Activated naive CD8-positive, alpha-beta T cell treated with anti-CD3 and anti-CD28 coated beads, Interleukin-2, amount 10 ng/mL, durations not matched to agents 7 days and 5 days (primary cell): ENCODE measurements at regions not wholly inside any gene's neighbourhood (a gene's known extent, or its start where the extent isn't known, plus 50 kb on each side); places are given as distances from the start of the nearest gene placed in this dataset.

Experiments
- ATAC-seq: fragments of 150-1000 bp; cut with Tn5 transposase; one replicate; pipeline ENCODE4 v1.10.0; 2021; ENCODE audit warnings: low read depth, moderate library complexity
- POLR2A ChIA-PET: fragments of 350-600 bp; sonication (Branson Sonifier 250); formaldehyde crosslinking; loops from one replicate; lab custom pipeline; 2021; ENCODE audit warnings: antibody characterized with exemption; lab: Charles Lee
- DNase-seq: peaks from one replicate; pipeline ENCODE4 v3.0.0; 2021
- H3K27ac Mint-ChIP-seq: one replicate; pipeline ENCODE4 v1.8.0; 2022; ENCODE audit warnings: mild to moderate bottlenecking, mixed read lengths
- H3K27me3 Mint-ChIP-seq: one replicate; pipeline ENCODE4 v1.8.0; 2022; ENCODE audit warnings: mild to moderate bottlenecking, moderate library complexity, mixed read lengths
- H3K36me3 Mint-ChIP-seq: one replicate; pipeline ENCODE4 v1.8.0; 2021; ENCODE audit warnings: mild to moderate bottlenecking, mixed read lengths
- H3K4me1 Mint-ChIP-seq: one replicate; pipeline ENCODE4 v1.8.0; 2021; ENCODE audit warnings: mixed read lengths
- H3K4me3 Mint-ChIP-seq: one replicate; pipeline ENCODE4 v1.8.0; 2022; ENCODE audit warnings: mild to moderate bottlenecking, moderate library complexity, mixed read lengths
- H3K9me3 Mint-ChIP-seq: one replicate; pipeline ENCODE4 v1.8.0; 2021; ENCODE audit warnings: mixed read lengths

DNA sequence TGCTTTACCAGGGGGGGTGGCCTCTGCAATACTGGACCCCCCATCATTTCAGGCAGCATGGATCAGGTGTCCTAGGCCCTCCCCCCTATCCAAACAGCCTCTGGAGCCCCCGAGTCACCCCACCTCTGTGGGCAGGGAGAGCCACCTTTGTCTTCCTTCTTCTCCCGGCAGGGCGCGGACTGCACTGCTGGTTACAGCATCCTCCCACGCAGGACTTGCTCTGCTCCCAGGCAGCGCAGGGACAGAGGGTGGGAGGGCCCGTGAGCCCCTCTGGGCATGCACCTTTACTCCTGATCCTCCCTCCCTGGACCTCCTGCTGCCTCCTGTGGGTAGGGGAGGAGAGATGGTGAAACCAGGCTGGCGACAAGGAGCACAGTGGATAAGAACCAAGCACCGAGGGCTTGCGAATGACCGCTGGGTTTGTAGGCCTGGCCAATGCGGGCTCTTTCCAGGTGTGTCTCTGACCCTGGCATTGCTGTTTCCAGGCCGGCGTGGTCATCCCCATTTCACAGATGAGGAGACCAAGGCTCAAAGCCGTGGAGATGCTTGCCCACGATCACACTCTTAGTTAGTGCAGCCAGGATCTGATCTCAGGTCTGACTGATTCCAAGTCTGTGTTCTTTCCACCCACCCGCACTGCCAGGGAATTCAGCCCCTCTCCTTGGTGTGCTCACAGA, 73.6 kb upstream of the TARDBP start:
- ATAC-seq (no peak), DNase-seq (no peak)
- POLR2A ChIA-PET: interaction anchor here (0.6 kb wide), 1 partner anchor 15 kb away, joined by 3 read pairs; no protein-coding TSS in a partner anchor
- H3K27ac Mint-ChIP-seq: no peak overlapping the region
- H3K4me3 Mint-ChIP-seq: no peak overlapping the region
- peaks cover 53% of the 10 kb centered on the region for H3K27me3 Mint-ChIP-seq
- no peaks in the 10 kb centered on the region for H3K9me3 Mint-ChIP-seq
- H3K4me1 Mint-ChIP-seq: peaks cover 28% of the 10 kb centered on the region
- H3K36me3 Mint-ChIP-seq: no peaks in the 10 kb centered on the region

DNA sequence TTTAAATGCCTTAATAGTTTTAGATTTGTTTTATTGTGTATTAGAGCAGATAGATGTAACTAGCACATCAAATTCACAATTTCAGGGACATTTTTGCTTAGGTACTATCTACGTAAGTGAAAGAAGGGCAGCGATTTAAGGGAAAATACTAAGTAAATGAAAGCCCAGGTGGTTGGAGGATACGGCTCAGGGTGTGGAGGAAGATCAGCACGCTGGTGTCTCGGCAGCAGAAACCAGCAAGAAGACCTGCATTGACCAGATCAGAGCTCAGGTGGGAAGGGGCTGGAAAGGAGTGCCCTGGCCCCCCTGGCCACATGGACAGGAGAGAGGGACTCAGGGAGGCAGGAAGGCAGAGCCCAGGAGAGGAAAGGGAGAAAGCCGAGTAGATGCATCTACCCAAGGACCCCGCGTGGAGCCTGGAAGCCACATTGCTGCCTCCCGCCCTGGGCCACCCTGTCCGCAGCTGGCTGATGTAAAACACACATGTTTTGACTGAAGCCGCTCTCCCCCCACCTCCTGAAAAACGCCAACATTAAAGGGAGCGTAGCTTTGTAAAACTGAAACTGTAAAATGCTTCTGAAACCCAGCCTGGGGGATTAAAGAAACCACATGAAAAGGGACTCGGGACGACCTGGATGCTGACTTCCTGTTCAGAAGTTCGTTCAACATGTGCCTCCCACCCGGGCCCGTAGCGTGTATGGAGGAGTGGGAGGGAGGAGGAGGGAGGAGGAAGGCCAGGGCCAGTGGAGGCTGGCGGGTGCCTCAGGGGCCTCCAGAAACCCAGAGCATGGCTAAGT, 72.6 kb upstream of the TARDBP start:
- peak overlapping the region; percentile 29 for H3K27ac Mint-ChIP-seq
- H3K36me3 Mint-ChIP-seq: no peaks in the 10 kb centered on the region
- no peaks in the 10 kb centered on the region for H3K9me3 Mint-ChIP-seq
- DNase-seq (peak; percentile 62), ATAC-seq (peak; percentile 76)
- peak overlapping the region; percentile 73 for H3K4me3 Mint-ChIP-seq
- POLR2A ChIA-PET: no interaction called here
- H3K27me3 Mint-ChIP-seq: peaks cover 56% of the 10 kb centered on the region
- H3K4me1 Mint-ChIP-seq: peaks cover 32% of the 10 kb centered on the region

DNA sequence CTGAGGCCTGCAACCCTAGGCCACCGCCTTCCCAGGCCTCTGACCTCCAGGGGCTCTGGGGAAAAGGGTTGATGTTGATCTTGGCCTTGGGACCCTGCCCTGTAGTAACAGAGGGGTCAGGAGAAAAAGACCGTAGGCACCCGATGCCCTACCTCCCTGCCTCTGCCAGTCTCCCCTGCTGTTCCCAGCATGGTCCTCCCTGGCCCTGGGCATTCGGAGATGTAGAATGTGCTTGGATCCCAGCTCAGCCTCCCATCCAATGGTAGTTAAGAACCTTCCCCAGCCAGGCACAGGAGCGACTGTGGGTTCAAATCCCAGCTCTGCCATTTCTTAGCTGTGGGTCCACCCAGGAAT, 72.0 kb upstream of the TARDBP start:
- Mint-ChIP-seq H3K9me3 (no peaks in the 10 kb centered on the region), H3K4me3 (peak overlapping the region; percentile 59), H3K4me1 (peaks cover 32% of the 10 kb centered on the region), H3K27ac (no peak overlapping the region), H3K36me3 (no peaks in the 10 kb centered on the region), H3K27me3 (peaks cover 59% of the 10 kb centered on the region)
- ATAC-seq (no peak), DNase-seq (no peak)
- POLR2A ChIA-PET: no interaction called here

DNA sequence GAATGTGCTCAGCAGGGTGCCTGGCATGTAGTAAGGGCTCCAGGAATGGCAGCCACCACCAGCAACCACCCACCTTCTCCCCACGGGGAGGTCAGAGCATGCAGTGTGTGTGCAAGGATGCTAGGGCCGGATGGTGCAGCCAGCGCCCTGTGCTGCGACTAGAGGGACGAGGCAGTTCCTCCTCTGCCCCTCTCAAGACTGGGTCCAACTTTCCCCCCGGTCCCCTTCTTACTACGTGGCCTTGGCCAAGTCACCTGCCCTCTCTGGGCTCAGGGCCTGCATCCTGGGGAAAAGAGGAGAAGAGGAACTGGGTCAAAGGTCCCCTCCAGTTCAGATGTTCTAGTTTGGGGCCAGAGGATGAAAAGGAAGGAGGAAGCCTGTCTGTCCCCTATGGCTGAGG, 71.6 kb upstream of the TARDBP start:
- peak overlapping the region; percentile 59 for H3K4me3 Mint-ChIP-seq
- H3K27me3 Mint-ChIP-seq: peaks cover 62% of the 10 kb centered on the region
- no peaks in the 10 kb centered on the region for H3K36me3 Mint-ChIP-seq
- no peak overlapping the region for H3K27ac Mint-ChIP-seq
- H3K9me3 Mint-ChIP-seq: no peaks in the 10 kb centered on the region
- DNase-seq (no peak), ATAC-seq (no peak)
- POLR2A ChIA-PET: no interaction called here
- H3K4me1 Mint-ChIP-seq: peaks cover 32% of the 10 kb centered on the region

DNA sequence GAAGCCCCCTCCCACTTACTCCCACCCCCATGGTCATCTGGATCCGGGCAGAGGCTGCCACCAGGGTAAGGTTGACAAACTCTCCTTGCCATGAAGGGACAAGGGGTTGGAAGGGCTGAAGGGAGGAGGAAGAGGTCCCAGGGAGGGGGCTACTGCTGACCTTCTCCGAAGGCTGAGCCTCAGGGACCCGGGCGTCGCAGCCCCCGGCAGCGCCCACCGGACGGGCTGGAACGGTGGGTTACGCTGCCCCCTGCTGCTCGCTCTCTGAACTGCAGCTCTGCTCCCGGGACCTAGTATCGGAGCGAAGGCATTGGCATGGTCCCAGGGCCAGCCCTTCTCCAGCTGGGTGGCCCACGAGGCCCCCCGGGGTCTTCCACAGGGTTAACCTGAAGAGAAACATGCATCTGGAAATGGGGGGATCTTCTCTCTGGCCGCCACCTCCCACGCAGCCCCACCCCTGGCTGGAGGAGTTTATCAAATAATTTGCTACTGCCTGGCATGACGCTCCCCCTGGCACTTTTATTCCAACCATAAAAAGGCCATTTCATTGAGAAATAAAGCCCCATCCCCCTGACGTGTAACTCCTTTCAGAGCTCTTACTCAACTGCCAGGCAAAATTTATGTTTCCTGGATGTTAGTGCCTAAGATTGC, 70.4 kb upstream of the TARDBP start:
- Mint-ChIP-seq H3K27ac (no peak overlapping the region), H3K27me3 (peaks cover 55% of the 10 kb centered on the region)
- POLR2A ChIA-PET: no interaction called here

DNA sequence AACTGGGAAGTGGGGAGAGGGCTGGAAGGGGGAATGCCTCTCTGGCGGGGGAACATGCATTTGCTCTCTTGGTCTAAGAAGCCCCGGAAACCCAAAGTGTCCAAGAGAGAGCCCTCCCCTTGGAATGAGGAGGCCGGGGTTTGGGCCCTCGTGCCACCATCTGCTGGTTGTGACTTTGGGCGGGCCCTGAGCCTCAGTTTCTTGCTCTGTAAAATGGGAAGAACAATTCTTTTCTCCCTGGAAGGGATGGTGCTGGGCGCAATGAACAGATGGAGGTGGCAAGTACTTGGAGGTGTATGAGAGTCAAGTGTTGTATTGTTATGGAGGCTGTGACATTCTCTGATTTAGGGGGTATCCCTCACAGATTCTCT, 69.9 kb upstream of the TARDBP start:
- no peaks in the 10 kb centered on the region for H3K36me3 Mint-ChIP-seq
- peaks cover 29% of the 10 kb centered on the region for H3K4me1 Mint-ChIP-seq
- no peak for ATAC-seq
- POLR2A ChIA-PET: no interaction called here
- no peaks in the 10 kb centered on the region for H3K9me3 Mint-ChIP-seq
- no peak overlapping the region for H3K27ac Mint-ChIP-seq
- no peak overlapping the region for H3K4me3 Mint-ChIP-seq
- peaks cover 51% of the 10 kb centered on the region for H3K27me3 Mint-ChIP-seq
- no peak for DNase-seq

More for the DNA sequence above, 70.4 kb upstream of the TARDBP start:
- Mint-ChIP-seq H3K4me1 (peaks cover 32% of the 10 kb centered on the region), H3K36me3 (no peaks in the 10 kb centered on the region), H3K9me3 (no peaks in the 10 kb centered on the region), H3K4me3 (no peak overlapping the region)
- DNase-seq (peak; percentile 78), ATAC-seq (peak; percentile 36)

DNA sequence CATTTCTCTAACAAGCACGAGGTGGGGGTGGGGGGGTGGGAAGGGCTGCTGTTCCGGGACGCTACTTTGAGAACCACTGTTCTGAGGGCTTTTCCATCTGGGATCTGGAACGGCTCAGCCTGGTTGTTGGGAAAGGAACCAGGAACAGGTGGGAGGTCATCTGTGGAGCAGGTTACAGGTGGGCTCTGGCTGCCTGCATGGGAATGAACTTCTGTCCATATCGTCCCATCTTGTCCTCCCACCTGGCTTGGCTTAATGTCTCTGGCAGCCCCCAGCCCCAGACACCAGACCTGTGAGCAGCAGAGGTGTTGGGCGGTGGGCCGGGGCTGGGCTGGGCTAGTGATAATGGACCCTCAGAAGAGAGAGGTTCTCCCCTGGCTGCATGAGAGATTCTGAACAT, 69.4 kb upstream of the TARDBP start:
- Mint-ChIP-seq H3K27ac (no peak overlapping the region), H3K9me3 (no peaks in the 10 kb centered on the region), H3K27me3 (peaks cover 47% of the 10 kb centered on the region), H3K36me3 (no peaks in the 10 kb centered on the region), H3K4me1 (peaks cover 27% of the 10 kb centered on the region), H3K4me3 (no peak overlapping the region)
- POLR2A ChIA-PET: no interaction called here
- ATAC-seq (no peak), DNase-seq (no peak)

DNA sequence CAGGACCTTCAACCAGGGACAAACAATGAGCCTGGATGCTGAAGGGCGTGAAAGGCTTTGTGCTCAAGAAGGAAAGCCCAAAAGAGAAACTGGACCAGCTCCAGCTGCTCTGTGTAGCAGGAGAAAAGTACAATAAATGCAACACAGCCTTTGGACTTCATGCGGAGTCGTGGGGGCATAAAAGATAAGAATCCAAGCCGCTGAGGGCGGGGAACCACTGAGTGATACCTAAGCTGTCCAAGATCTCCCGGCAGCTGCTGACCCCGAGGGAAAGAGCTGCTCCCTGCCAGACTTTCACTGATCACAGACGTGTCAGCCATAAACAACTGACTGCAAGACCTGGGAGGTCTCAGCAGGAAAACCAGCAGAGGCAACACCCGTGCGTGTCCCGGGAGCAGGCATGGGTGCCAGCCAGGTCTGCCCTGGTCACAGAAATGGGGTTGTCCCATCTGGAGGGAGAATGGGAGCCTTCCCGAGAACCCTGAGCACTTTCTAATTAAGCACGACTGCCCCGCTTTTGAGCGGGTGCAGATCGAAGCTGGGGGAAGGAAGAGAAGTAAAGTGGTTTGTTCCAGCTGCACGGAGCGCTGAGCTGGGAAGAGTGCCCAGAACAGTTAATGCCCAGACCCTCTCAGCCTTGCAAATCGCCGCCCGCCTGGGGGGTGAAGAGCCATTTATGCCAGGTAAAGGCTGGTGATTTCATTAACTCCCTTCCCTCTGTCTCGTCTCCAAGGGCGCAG, 68.3 kb upstream of the TARDBP start:
- H3K4me3 Mint-ChIP-seq: no peak overlapping the region
- POLR2A ChIA-PET: no interaction called here

DNA sequence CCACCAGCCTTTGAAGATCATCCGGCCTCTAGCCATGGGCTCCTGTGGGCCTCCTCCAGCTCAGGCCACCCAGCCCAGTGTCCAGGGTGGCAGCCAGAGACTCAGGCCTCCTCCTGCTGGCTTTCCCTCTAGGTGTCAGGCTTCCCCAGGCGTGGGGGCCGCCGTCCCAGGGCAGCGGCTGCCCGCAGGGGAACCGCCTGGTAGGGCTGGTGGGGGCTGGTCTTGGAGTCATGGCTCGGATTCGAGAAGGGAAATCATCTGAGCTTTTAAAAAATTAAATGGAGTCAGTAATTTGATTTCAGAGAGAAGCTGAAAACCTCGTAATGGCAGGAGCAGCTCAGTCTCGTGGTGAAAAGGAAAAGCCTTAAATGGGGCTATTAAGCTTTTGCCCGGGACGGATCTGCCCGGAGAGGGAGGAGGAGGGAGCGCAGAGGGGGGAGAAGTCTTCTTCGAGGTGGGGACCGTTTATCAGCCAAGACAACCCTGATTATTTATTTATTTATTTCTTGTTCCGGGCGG, 66.4 kb upstream of the TARDBP start:
- H3K4me1 Mint-ChIP-seq: peaks cover 11% of the 10 kb centered on the region
- POLR2A ChIA-PET: no interaction called here
- ATAC-seq: no peak
- no peaks in the 10 kb centered on the region for H3K36me3 Mint-ChIP-seq
- H3K4me3 Mint-ChIP-seq: no peak overlapping the region
- H3K9me3 Mint-ChIP-seq: no peaks in the 10 kb centered on the region
- peaks cover 42% of the 10 kb centered on the region for H3K27me3 Mint-ChIP-seq
- no peak overlapping the region for H3K27ac Mint-ChIP-seq
- DNase-seq: no peak

More for the DNA sequence above, 68.3 kb upstream of the TARDBP start:
- no peak overlapping the region for H3K27ac Mint-ChIP-seq
- ATAC-seq (no peak), DNase-seq (no peak)
- no peaks in the 10 kb centered on the region for H3K36me3 Mint-ChIP-seq
- peaks cover 44% of the 10 kb centered on the region for H3K27me3 Mint-ChIP-seq
- H3K9me3 Mint-ChIP-seq: no peaks in the 10 kb centered on the region
- peaks cover 27% of the 10 kb centered on the region for H3K4me1 Mint-ChIP-seq

DNA sequence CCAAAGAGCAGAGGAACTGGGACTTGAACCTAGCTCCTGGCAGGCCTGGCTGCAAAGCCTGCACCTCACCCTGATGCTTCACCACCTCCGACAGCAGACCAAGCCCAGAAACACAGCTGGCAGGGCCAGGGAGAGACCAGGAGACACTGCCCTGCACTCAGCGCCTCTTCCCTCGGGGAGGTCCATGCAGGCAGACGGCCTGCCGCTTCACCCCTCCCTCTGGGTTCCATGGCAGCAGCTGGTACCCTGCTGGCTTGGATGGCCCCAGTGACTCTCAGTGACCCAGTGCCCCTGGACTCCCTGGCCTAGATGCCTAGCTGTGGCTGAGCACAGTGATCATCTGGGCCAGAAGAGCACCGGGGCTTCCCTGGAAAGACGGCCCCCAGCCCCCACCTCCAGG, 65.3 kb upstream of the TARDBP start:
- Mint-ChIP-seq H3K27ac (no peak overlapping the region), H3K4me1 (peaks cover 6% of the 10 kb centered on the region), H3K9me3 (no peaks in the 10 kb centered on the region), H3K27me3 (peaks cover 47% of the 10 kb centered on the region), H3K36me3 (no peaks in the 10 kb centered on the region), H3K4me3 (no peak overlapping the region)
- POLR2A ChIA-PET: no interaction called here
- no peak for DNase-seq
- no peak for ATAC-seq

DNA sequence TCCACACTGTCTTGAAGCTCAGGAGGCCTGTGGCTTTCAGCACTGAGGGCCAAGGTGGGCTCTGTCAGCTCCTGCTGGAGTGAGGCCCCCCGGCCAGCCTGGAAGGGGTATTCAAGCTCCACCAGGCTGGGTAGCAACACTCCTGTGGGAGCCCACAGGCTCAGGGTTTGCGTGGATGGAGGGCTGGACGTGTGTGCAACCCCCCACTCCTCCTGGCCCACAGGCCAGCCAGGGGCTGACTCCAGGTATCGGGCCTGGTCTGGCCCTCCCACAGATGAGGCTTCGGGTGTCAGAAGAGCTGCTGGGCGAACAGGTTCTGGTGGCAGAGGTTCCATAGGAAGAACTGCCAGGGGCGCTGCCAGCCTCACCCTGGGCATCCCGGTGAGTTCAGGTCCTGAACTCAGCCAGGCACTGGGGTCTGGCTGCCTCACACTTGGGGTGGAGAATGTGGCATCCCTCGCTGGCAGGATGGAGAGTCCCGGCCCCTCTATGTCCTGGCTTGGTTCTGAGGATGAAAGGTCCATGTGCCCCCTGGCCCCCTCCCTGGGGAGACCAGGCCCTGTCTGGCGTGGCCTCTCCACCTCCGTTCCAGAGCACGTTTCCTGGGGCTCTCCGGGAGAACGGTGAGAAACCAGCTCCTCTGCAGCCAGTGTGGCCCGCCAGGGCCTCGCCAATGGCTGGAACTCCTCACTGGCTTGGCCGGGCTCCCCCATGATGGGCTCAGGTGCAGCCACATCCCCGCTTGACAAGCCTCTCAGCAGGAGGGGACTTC, 64.6 kb upstream of the TARDBP start:
- peaks cover 6% of the 10 kb centered on the region for H3K4me1 Mint-ChIP-seq
- H3K4me3 Mint-ChIP-seq: no peak overlapping the region
- no peak for ATAC-seq
- no peaks in the 10 kb centered on the region for H3K9me3 Mint-ChIP-seq
- H3K27me3 Mint-ChIP-seq: peaks cover 48% of the 10 kb centered on the region
- POLR2A ChIA-PET: no interaction called here
- no peaks in the 10 kb centered on the region for H3K36me3 Mint-ChIP-seq
- H3K27ac Mint-ChIP-seq: no peak overlapping the region
- DNase-seq: no peak

DNA sequence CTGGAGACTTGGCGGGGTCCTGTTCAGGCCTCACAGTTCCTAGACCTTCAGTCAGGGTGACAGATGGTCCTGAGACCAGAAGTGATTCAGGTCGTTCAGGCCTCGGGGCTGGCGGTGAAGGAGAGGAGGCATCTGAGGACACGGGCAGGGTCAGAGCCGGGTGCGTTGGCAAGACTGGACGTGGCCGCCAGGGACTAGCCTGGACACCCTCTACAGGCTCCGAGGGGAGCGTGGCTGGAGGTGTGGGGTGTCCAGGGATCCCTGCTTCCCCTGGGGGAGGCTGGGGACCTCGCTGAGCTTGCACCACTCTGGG, 64.0 kb upstream of the TARDBP start:
- Mint-ChIP-seq H3K4me1 (peaks cover 6% of the 10 kb centered on the region), H3K4me3 (no peak overlapping the region), H3K27me3 (peaks cover 45% of the 10 kb centered on the region), H3K36me3 (no peaks in the 10 kb centered on the region), H3K9me3 (no peaks in the 10 kb centered on the region), H3K27ac (no peak overlapping the region)
- no peak for DNase-seq
- no peak for ATAC-seq
- POLR2A ChIA-PET: no interaction called here
